ENCODE measurements at regions not wholly inside any gene's neighbourhood (a gene's known extent, or its start where the extent isn't known, plus 50 kb on each side); places are given as distances from the start of the nearest gene placed in this dataset.
A peak's percentile ranks its signal among the peaks of the same experiment; 100 is the strongest.

DNA sequence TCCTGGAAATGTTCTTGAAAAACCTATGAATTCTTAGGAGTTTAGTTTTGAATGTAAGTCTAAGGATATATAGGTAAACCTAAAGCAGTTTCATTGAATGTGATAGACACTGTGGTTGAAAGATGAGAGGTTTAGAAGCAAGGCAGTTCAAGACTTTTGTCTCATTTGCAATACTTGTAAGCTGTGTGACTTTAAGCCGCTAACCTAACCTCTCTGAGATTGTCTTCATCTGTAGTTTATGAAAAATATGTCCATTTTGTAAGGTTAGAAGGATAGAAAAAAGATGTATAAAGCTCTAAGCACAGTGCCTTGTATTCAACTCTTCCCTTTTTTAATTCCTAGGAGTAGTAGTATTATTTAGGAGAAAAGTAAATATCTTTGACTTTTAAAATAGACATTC is 306.6 kb upstream of the ARRDC4 start:
- Histone ChIP-seq H3K4me2 (no peak overlapping the region), H3K4me3 (no peak overlapping the region), H3K9me3 (ENCODE audit: low read depth) (no peaks in the 10 kb centered on the region), H3K27me3 (peaks cover 35% of the 10 kb centered on the region), H4K20me1 (ENCODE audit: insufficient read depth, poor library complexity, severe bottlenecking) (no peaks in the 10 kb centered on the region), H3K79me2 (no peaks in the 10 kb centered on the region), H2AFZ (no peak overlapping the region), H3K9me2 (replicated peaks; ENCODE audit: insufficient read depth) (no peaks in the 10 kb centered on the region), H3K4me1 (ENCODE audit: insufficient read depth) (peaks cover 7% of the 10 kb centered on the region), H3K27ac (no peak overlapping the region), H3K36me3 (replicated peaks; ENCODE audit: insufficient read depth, low read depth) (no peaks in the 10 kb centered on the region)
- no peak for DNase-seq (ENCODE audit: low spot score)
- no peak for TF ChIP-seq EZH2 (IDR thresholded peaks at IDR 0.05; ENCODE audit: borderline replicate concordance)
- no peak for TF ChIP-seq EZH2phosphoT487 (IDR thresholded peaks at IDR 0.05; ENCODE audit: low read depth, severe bottlenecking, unreplicated experiment)
- TF ChIP-seq, protein P1, sequence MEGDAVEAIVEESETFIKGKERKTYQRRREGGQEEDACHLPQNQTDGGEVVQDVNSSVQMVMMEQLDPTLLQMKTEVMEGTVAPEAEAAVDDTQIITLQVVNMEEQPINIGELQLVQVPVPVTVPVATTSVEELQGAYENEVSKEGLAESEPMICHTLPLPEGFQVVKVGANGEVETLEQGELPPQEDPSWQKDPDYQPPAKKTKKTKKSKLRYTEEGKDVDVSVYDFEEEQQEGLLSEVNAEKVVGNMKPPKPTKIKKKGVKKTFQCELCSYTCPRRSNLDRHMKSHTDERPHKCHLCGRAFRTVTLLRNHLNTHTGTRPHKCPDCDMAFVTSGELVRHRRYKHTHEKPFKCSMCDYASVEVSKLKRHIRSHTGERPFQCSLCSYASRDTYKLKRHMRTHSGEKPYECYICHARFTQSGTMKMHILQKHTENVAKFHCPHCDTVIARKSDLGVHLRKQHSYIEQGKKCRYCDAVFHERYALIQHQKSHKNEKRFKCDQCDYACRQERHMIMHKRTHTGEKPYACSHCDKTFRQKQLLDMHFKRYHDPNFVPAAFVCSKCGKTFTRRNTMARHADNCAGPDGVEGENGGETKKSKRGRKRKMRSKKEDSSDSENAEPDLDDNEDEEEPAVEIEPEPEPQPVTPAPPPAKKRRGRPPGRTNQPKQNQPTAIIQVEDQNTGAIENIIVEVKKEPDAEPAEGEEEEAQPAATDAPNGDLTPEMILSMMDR (IDR thresholded peaks at IDR 0.05; ENCODE audit: poor library complexity): no peak
- WGBS (ENCODE audit: low lambda C conversion rate, missing lambda C conversion rate): 88% methylated on average over 1 of the region's 1 CpG

- Histone ChIP-seq H2AFZ (no peak overlapping the region), H3K9me2 (replicated peaks; ENCODE audit: insufficient read depth) (no peaks in the 10 kb centered on the region), H3K27ac (no peak overlapping the region), H3K4me2 (peak overlapping the region; percentile 26), H4K20me1 (ENCODE audit: insufficient read depth, poor library complexity, severe bottlenecking) (no peaks in the 10 kb centered on the region), H3K4me1 (ENCODE audit: insufficient read depth) (peaks cover 7% of the 10 kb centered on the region), H3K79me2 (no peaks in the 10 kb centered on the region), H3K27me3 (peaks cover 35% of the 10 kb centered on the region), H3K36me3 (replicated peaks; ENCODE audit: insufficient read depth, low read depth) (no peaks in the 10 kb centered on the region), H3K4me3 (no peak overlapping the region), H3K9me3 (ENCODE audit: low read depth) (no peaks in the 10 kb centered on the region)
- no peak for DNase-seq (ENCODE audit: low spot score)
- 45% methylated on average over 7 of the region's 7 CpGs for WGBS (ENCODE audit: low lambda C conversion rate, missing lambda C conversion rate)
- TF ChIP-seq, protein P1 (IDR thresholded peaks at IDR 0.05; ENCODE audit: poor library complexity): no peak
- TF ChIP-seq EZH2 (IDR thresholded peaks at IDR 0.05; ENCODE audit: borderline replicate concordance) (no peak), EZH2phosphoT487 (IDR thresholded peaks at IDR 0.05; ENCODE audit: low read depth, severe bottlenecking, unreplicated experiment) (no peak)
Measured at GRCh38 chr15:97654481-97655076, 305.9 kb upstream of the ARRDC4 start.

GRCh38 chr15:97661796-97662195 is 298.7 kb upstream of the ARRDC4 start:
- TF ChIP-seq EZH2phosphoT487 (IDR thresholded peaks at IDR 0.05; ENCODE audit: low read depth, severe bottlenecking, unreplicated experiment) (no peak), EZH2 (IDR thresholded peaks at IDR 0.05; ENCODE audit: borderline replicate concordance) (no peak)
- TF ChIP-seq, protein P1 (IDR thresholded peaks at IDR 0.05; ENCODE audit: poor library complexity): no peak
- Histone ChIP-seq H3K27ac (no peak overlapping the region), H3K4me1 (ENCODE audit: insufficient read depth) (no peaks in the 10 kb centered on the region), H3K27me3 (no peaks in the 10 kb centered on the region), H3K4me3 (no peak overlapping the region), H3K9me2 (replicated peaks; ENCODE audit: insufficient read depth) (no peaks in the 10 kb centered on the region), H3K36me3 (replicated peaks; ENCODE audit: insufficient read depth, low read depth) (no peaks in the 10 kb centered on the region), H3K9me3 (ENCODE audit: low read depth) (no peaks in the 10 kb centered on the region), H4K20me1 (ENCODE audit: insufficient read depth, poor library complexity, severe bottlenecking) (no peaks in the 10 kb centered on the region), H3K79me2 (no peaks in the 10 kb centered on the region), H3K4me2 (no peak overlapping the region), H2AFZ (no peak overlapping the region)
- WGBS (ENCODE audit: low lambda C conversion rate, missing lambda C conversion rate): 86% methylated on average over 3 of the region's 3 CpGs
- DNase-seq (ENCODE audit: low spot score): no peak
